Upper lobe of left lung (tissue), 6 donors: ENCODE measurements at regions not wholly inside any gene's neighbourhood (a gene's known extent, or its start where the extent isn't known, plus 50 kb on each side); places are given as distances from the start of the nearest gene placed in this dataset.

Experiments
- ATAC-seq, 2 donors: fragments of 200-7000 bp; cut with Tn5 transposase; one replicate each; pipeline ENCODE4 v1.9.1; 2022; ENCODE audit warnings: mild to moderate bottlenecking in 2 of 2, moderate library complexity in 2 of 2; ENCODE audit not compliant: low FRiP score in 2 of 2
- DNase-seq, 2 donors: peaks; one replicate each; pipeline ENCODE4 v3.0.0-alpha.2; 2019 to 2020
- H3K27ac ChIP-seq, 4 donors: fragments of 200-600 bp; sonication (generic); one replicate each; pipeline ENCODE4 v1.5.1; 2016 to 2019
- H3K27me3 ChIP-seq, 4 donors: fragments of 200-600 bp; sonication (generic); one replicate each; pipeline ENCODE4 v1.5.1; 2017 to 2019
- H3K36me3 ChIP-seq, 4 donors: fragments of 200-600 bp; sonication (generic); one replicate each; pipeline ENCODE4 v1.5.1; 2016 to 2019
- H3K4me1 ChIP-seq, 4 donors: fragments of 200-600 bp; sonication (generic); one replicate each; pipeline ENCODE4 v1.5.1; 2018 to 2019
- H3K4me3 ChIP-seq, 4 donors: fragments of 200-600 bp; sonication (generic); one replicate each; pipeline ENCODE4 v1.5.1; 2017 to 2019; ENCODE audit warnings: mild to moderate bottlenecking in 2 of 4, moderate library complexity in 1 of 4
- H3K9me3 ChIP-seq, 4 donors: fragments of 200-600 bp; sonication (generic); one replicate each; pipeline ENCODE4 v1.5.1; 2018 to 2019
- CTCF ChIP-seq, 6 experiments: fragments of 450-650 bp in 4 of 6; fragments of 200-600 bp in 2 of 6; sonication (generic) in 2 of 6; IDR thresholded peaks; one replicate each; pipeline ENCODE4 v1.5.1; 2016 to 2019; ENCODE audit warnings: antibody characterized with exemption in 6 of 6
- EP300 ChIP-seq, 4 donors: sonication (generic); formaldehyde crosslinking; IDR thresholded peaks; one replicate each; pipeline ENCODE4 v1.5.1; 2017; ENCODE audit warnings: antibody characterized with exemption in 4 of 4, control low read depth in 2 of 4
- POLR2A ChIP-seq, 4 donors: fragments of 450-650 bp; IDR thresholded peaks; one replicate each; pipeline ENCODE4 v1.5.1; 2016 to 2017; ENCODE audit warnings: antibody characterized with exemption in 4 of 4, mild to moderate bottlenecking in 2 of 4
- POLR2AphosphoS5 ChIP-seq, 2 donors: sonication (generic); formaldehyde crosslinking; IDR thresholded peaks; one replicate each; pipeline ENCODE4 v1.5.1; 2017; ENCODE audit warnings: antibody characterized with exemption in 2 of 2
- WGBS, 2 donors: methylation state at CpG; one replicate each; pipeline ENCODE4 v1.1.5; 2017 to 2018; 5-methylcytosine and 5-hydroxymethylcytosine counted together
- donor health status: DM: no; HTN: no; CAD: no; lungs with moderate emphysema.
- donor health status: DM: no; HTN: yes; CAD: no; lungs with severe emphysema.

DNA sequence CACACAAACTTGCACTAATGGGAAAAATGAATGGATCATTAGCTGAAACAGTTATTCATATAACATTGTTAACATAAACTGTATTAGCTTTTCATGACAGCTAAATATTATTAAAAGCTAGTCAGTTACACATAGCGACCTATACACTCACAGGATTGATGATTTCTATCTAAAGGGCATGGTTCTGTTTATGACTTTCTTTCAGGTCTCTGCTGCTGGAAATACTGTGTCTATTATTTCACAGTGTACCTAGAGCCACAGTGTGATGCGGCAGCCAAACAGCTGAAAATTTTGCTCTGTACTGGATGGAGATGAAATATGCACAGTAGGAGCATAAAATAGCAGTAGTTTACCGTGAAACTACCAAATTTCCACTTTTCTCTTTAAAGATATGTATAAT, 341.1 kb downstream of the FSCB start:
- no peak for ATAC-seq
- Histone ChIP-seq H3K9me3 (no peaks in the 10 kb centered on the region), H3K27ac (no peak overlapping the region), H3K4me3 (no peak overlapping the region), H3K4me1 (no peaks in the 10 kb centered on the region), H3K27me3 (no peaks in the 10 kb centered on the region), H3K36me3 (no peaks in the 10 kb centered on the region)
- 67 to 69% methylated on average over 3 of the region's 3 CpGs for WGBS, 2 donors
- TF ChIP-seq POLR2AphosphoS5 (IDR thresholded peaks at IDR 0.05) (no peak), POLR2A (IDR thresholded peaks at IDR 0.05) (no peak), EP300 (IDR thresholded peaks at IDR 0.05) (no peak), CTCF (IDR thresholded peaks at IDR 0.05) (no peak)
- no peak for DNase-seq

DNA sequence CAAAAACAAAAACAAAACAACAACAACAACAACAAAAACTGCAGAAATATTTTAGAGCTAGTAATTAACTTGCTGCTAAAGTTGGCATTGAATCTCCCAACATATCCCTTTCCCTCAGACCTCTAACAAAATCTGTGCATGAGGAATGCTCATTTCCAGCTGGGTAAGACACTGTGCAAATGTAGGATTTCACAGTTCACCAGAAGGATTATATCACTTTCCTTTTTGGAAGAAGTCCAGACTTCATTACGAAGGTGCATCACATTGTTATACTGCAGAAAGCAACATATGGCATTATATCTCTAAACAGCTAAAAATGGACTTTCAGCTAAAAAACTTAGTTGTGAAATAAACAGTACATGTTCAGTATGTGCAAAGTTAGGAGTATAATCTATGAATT, 341.8 kb downstream of the FSCB start:
- ATAC-seq (no peak), DNase-seq (no peak)
- no peaks in the 10 kb centered on the region for H3K4me1 ChIP-seq
- 44% methylated on average over 1 of the region's 1 CpG for WGBS, 2 donors
- no peaks in the 10 kb centered on the region for H3K36me3 ChIP-seq
- H3K27me3 ChIP-seq = no peaks in the 10 kb centered on the region
- H3K4me3 ChIP-seq = no peak overlapping the region
- no peaks in the 10 kb centered on the region for H3K9me3 ChIP-seq
- H3K27ac ChIP-seq = no peak overlapping the region
- TF ChIP-seq POLR2A (IDR thresholded peaks at IDR 0.05) (no peak), EP300 (IDR thresholded peaks at IDR 0.05) (no peak), CTCF (IDR thresholded peaks at IDR 0.05) (no peak), POLR2AphosphoS5 (IDR thresholded peaks at IDR 0.05) (no peak)

DNA sequence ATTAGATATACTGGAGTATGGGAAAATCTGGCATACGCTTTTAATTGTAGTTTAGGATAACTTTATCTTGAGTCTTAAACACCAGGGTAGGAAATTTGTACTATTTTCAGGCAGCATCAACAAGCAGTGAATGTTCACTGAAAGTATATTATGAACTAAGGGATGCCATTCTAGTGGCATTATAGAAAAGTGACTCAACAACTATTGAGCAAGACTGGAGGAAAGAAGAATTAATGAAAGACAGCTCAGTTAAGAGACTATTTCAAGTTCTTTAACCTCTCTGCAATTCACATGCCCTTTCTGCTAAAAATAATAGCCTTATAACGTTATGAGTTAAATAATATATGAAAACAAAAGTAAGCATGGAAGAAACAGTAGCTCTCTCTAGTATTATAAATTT, 343.1 kb downstream of the FSCB start:
- no peak for TF ChIP-seq POLR2A (IDR thresholded peaks at IDR 0.05)
- TF ChIP-seq POLR2AphosphoS5 (IDR thresholded peaks at IDR 0.05) = no peak
- TF ChIP-seq CTCF (IDR thresholded peaks at IDR 0.05) = no peak
- TF ChIP-seq EP300 (IDR thresholded peaks at IDR 0.05) = no peak
- no peak overlapping the region for H3K27ac ChIP-seq
- no peaks in the 10 kb centered on the region for H3K4me1 ChIP-seq
- no peaks in the 10 kb centered on the region for H3K36me3 ChIP-seq
- no peaks in the 10 kb centered on the region for H3K9me3 ChIP-seq
- WGBS, 2 donors = 72 to 82% methylated on average over 2 of the region's 2 CpGs
- no peak overlapping the region for H3K4me3 ChIP-seq
- DNase-seq = no peak
- ATAC-seq = no peak
- H3K27me3 ChIP-seq = no peaks in the 10 kb centered on the region

DNA sequence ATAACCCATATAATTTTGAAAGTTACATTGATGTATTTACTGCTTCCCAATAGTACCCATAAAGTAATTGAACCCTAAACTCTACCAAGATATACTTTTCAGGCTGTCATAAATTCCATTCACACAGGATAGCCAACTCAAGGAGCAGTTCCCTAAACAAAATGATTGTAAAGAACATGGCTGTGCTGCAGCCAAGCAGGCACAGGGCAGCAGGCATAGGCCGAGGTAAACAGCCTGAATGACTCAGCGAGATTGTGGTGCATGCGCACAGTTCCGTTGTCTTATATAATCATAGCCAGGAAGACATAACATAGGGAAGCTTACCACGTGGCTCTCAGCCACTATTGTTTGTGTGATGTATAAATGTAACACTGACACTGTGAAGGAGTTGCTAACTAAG, 344.9 kb downstream of the FSCB start:
- no peak for DNase-seq
- Histone ChIP-seq H3K36me3 (no peaks in the 10 kb centered on the region), H3K27me3 (no peaks in the 10 kb centered on the region), H3K9me3 (no peaks in the 10 kb centered on the region), H3K4me1 (no peaks in the 10 kb centered on the region), H3K4me3 (no peak overlapping the region), H3K27ac (no peak overlapping the region)
- no peak for ATAC-seq
- TF ChIP-seq POLR2A (IDR thresholded peaks at IDR 0.05) (no peak), EP300 (IDR thresholded peaks at IDR 0.05) (no peak), CTCF (IDR thresholded peaks at IDR 0.05) (no peak), POLR2AphosphoS5 (IDR thresholded peaks at IDR 0.05) (no peak)
- WGBS, 2 donors = 78 to 85% methylated on average over 5 of the region's 5 CpGs

DNA sequence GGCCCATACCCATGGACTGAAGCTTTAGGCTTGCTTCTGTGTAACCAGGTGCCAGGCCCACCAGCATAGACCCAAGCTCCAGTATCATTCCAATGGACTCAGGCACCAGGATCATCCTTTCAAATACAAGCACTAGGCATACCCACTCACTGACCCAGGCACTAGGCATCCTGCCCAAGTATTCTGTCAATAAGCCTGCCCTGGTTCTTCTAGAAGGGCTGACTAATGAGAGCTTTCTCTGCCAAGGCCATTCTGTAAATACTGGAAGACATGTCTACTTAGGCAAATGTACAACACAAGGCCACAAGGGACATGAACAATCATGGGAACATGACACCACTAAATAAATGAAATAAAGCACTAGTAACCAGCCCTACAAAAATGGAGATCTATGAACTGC, 352.2 kb downstream of the FSCB start:
- H3K27ac ChIP-seq = no peak overlapping the region
- DNase-seq (no peak), ATAC-seq (no peak)
- no peaks in the 10 kb centered on the region for H3K27me3 ChIP-seq
- no peak overlapping the region for H3K4me3 ChIP-seq
- no peaks in the 10 kb centered on the region for H3K9me3 ChIP-seq
- no peaks in the 10 kb centered on the region for H3K36me3 ChIP-seq
- no peak for TF ChIP-seq EP300 (IDR thresholded peaks at IDR 0.05)
- no peak for TF ChIP-seq POLR2AphosphoS5 (IDR thresholded peaks at IDR 0.05)
- no peak for TF ChIP-seq CTCF (IDR thresholded peaks at IDR 0.05)
- TF ChIP-seq POLR2A (IDR thresholded peaks at IDR 0.05) = no peak
- no peaks in the 10 kb centered on the region for H3K4me1 ChIP-seq
